Right lung (tissue), 2 donors: ENCODE measurements at regions not wholly inside any gene's neighbourhood (a gene's known extent, or its start where the extent isn't known, plus 50 kb on each side); places are given as distances from the start of the nearest gene placed in this dataset.

Source experiments
- DNase-seq, 2 donors: peaks; one replicate each; pipeline ENCODE4 v3.0.0-alpha.2; 2013

DNA sequence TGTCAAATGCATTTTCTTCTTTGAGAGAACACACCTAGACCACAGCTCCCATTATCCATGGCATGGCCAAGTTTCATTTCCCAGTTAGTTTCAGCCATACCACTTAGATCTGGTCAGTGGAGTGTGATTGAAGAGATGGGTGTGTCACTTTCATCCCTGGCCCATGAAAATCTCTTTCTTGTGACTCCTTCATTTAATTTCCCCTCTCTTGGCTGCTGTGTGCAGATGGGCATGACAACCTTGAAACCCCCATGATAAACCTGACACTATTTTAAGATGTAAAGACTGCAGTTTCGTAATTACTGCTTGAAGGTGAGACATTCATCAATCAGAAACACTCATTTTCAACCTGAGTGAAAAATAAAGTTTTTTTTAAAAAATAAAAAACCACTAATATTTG is 284.9 kb downstream of the IL15 start:
- DNase-seq = no peak

DNA sequence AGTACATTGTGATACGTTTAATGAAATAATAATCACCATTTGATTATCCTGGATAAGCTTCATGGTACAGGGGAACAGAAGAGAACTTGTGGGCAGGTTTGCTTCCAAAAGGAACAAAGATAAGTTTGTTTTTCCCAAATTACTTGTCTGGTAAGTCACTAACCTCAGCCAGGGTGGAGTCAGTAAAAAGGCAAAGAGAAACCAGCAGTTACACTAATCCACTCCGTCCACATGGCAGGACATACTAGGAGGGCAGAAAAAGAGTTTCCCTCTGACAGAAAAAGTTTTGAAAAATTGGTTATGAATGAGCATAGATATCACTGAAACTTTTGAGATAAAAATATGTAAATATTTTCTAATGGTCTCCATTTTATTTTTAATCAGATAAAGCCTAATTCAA is 285.9 kb downstream of the IL15 start:
- DNase-seq = no peak

DNA sequence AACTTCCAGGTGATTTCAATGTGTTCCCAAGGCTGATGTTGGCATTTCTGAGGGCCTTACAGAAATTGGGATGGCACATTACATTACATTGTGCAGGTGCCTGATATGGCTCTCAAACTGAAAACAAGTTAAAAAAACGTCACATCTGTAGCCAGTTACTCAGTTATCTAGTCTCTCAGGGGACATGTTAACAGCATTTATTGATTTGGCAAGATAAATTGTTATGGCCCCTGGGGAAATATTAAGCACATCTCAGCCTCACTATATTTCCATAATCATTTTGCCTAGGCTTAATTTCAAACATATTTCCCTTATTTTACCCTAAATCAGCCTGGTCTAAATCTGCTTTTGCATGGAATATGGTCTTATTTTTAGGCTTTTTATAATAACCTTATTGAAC is 290.0 kb downstream of the IL15 start:
- DNase-seq = no peak

DNA sequence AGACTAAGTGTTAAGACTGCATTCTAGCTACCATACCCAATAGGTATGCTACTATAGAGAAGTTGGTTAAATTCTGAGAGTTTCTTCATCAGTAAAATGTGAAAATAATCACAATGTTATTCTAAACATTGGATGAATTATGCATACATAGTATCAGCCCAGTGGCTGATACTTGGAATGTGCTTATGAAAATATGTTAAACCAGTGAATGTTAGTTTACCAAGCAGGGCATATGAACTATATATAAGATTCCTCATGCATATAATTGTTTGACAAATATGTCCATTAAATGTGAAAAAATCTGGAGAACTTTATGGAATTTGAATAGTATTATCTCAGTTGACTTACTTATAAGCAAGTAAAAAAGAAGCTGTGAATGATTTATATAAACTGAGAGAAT is 296.1 kb downstream of the IL15 start:
- DNase-seq = no peak

DNA sequence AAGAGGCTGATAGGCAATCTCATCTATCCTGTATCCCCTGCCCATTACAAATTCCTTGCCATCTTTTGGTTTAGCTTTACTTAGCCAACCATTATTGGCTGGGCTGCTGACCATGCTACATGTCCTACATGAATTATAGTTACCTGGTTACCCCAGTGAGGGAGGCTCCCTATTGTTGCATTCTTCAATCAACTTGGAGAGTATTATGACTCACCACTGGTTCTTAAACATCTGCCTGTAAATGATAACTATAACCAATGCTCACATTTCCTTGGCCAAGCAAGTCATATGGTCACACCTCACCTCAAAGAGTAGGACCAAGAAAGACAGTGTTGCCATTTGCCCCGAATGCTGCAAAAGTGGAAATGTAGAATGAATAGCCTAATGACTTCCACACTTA is 297.6 kb downstream of the IL15 start:
- no peak for DNase-seq

DNA sequence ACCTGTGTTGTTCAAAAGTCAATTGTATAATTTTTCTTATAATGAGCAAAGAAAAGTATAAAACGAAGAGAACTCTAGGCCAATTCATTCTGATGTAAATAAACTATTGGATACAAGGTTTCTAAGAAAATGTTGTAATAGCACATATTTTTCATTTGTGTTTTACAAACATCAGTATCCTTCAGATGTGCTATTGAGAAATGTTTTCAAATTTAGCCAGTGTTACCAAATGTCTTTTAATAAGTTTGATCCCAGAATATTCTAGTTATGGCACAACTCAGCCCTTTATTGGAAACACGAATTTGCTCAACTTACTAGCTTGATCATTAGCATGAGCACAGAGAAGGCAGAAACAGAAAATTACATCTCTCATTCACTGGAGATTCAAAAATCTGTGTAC is 319.3 kb downstream of the IL15 start:
- DNase-seq = no peak

DNA sequence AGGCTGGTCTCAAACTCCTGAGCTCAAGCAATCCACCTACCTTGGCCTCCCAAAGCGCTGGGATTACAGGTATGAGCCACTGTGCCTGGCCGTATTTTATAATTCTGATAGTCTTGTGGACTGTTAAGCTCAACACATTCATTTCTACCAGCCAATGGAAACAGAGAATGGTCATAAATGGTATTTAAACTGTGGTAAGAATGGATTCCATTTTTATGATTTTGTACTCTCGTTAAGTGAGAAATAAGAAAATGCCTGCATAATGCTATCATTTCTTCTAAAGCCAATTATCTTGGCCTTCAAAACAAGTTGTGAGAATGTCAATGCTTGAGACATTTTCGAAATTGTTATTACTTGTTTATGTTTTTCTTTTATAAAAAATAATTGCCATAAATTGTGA is 321.0 kb downstream of the IL15 start:
- no peak for DNase-seq

DNA sequence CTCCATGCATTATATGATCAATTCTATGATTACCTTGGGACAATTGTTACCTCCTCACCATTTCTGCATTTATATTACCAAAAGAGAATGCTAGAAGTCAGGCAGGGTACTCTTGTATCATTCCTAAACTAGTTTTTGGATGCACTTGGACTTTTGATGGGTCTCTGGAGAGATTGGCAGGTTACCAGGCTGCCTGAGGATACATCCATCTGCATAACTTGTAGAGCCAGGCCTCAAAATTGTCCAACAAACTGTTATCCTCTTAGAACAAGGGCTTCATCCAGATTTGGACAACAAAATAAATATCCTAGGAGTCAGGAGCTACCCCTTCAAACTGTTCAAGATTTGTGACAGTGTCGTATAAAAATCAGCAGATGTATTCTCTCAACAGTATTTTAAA is 326.1 kb downstream of the IL15 start:
- no peak for DNase-seq

DNA sequence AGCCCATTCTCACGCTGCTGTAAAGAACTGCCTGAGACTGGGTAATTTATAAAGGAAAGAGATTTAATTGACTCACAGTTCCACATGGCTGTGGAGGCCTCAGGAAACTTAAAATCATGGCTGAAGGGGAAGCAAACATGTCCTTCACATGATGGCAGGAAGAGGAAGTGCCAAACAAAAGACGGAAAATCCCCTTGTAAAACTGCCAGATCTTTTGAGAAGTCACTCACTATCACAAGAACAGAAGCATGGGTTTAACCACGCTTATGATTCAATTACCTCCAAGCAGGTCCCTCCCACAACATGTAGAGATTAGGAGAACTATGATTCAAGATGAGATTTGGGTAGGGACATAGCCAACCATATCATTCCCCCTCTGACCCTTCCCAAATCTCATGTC is 335.5 kb downstream of the IL15 start:
- no peak for DNase-seq

DNA sequence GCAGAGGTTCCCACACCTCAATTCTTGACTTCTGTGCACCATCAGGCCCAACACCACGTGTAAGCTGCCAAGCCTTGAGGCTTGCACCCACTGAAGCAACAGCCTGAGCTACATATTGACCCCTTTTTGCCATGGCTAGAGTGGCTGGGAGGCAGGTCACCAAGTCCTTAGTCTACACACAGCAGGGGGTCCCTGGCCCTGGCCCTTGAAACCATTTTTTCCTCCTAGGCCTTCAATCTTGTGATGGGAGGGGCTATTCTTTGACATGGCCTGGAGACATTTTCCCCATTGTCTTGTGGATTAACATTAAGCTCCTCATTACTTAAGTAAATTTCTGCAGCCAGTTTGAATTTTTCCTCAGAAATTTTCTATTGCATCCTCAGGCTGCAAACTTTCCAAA is 336.6 kb downstream of the IL15 start:
- DNase-seq = no peak
